Psoas muscle (tissue), 7 donors: ENCODE measurements at regions not wholly inside any gene's neighbourhood (a gene's known extent, or its start where the extent isn't known, plus 50 kb on each side); places are given as distances from the start of the nearest gene placed in this dataset.
A peak's percentile ranks its signal among the peaks of the same experiment; 100 is the strongest.

Source experiments
- ATAC-seq, 4 donors: fragments of 200-7000 bp; cut with Tn5 transposase; one replicate each; pipeline ENCODE4 v1.9.1; 2020; ENCODE audit warnings: moderate library complexity in 3 of 4, mild to moderate bottlenecking in 2 of 4
- DNase-seq, 2 donors: peaks; one replicate each; pipeline ENCODE4 v3.0.0-alpha.2; 2020
- H3K27ac ChIP-seq: fragments of 200-600 bp; one replicate; pipeline ENCODE4 v1.8.0; 2022
- H3K27me3 ChIP-seq, 3 donors: fragments of 200-600 bp in 1 of 3; one replicate each; pipeline versions ENCODE4 v1.6.1 to v1.8.0; 2013 to 2022; ENCODE audit warnings: low read length in 2 of 3, mild to moderate bottlenecking in 2 of 3, moderate library complexity in 1 of 3; ENCODE audit not compliant: insufficient read depth in 3 of 3
- H3K36me3 ChIP-seq, 2 donors: fragments of 200-600 bp in 1 of 2; one replicate each; pipeline versions ENCODE4 v1.6.1 to v1.8.0; 2013 to 2022; ENCODE audit warnings: low read depth in 1 of 2, mild to moderate bottlenecking in 1 of 2, moderate library complexity in 1 of 2; ENCODE audit not compliant: insufficient read depth in 1 of 2
- H3K4me1 ChIP-seq: fragments of 200-600 bp; one replicate; pipeline ENCODE4 v1.8.0; 2022
- H3K4me3 ChIP-seq: fragments of 200-600 bp; one replicate; pipeline ENCODE4 v1.8.0; 2022; ENCODE audit warnings: mild to moderate bottlenecking
- H3K9me3 ChIP-seq: fragments of 200-600 bp; one replicate; pipeline ENCODE4 v1.8.0; 2022
- CTCF ChIP-seq: fragments of 200-600 bp; IDR thresholded peaks from one replicate; pipeline ENCODE4 v1.8.0; 2022; ENCODE audit warnings: antibody characterized with exemption
- WGBS, 3 donors: extraction: QIAGEN DNeasy Blood & Tissue Kit; methylation state at CpG; one replicate each; pipeline versions ENCODE4 v1.1.6 to v1.1.7; 2013; 5-methylcytosine and 5-hydroxymethylcytosine counted together
- intact Hi-C, 2 donors: fragments of 100-400 bp; cut with DNase I; formaldehyde crosslinking; loops; one replicate each; pipeline versions ENCODE4 v1.11.0 to v1.14.2; 2022
- donor health status: healthy with polysubstance abuse.
- donor health status: DM: no; HTN: no; CAD: no; lungs with moderate emphysema.
- donor health status: Bipolar disorder and iron deficiency.
- donor health status: healthy.
- donor health status: DM: yes; HTN: yes; CAD: no.
- donor health status: DM: no; HTN: no; CAD: no.
- donor health status: DM: yes; HTN: yes; CAD: no.

- Histone ChIP-seq H3K27me3 (no peaks in the 10 kb centered on the region), H3K4me1 (no peaks in the 10 kb centered on the region), H3K4me3 (no peak overlapping the region), H3K36me3 (no peaks in the 10 kb centered on the region), H3K9me3 (no peaks in the 10 kb centered on the region), H3K27ac (no peak overlapping the region)
- 87 to 92% (median 90%) methylated on average over 2 of the region's 2 CpGs for WGBS, 3 donors
- no peak for DNase-seq
- TF ChIP-seq CTCF: no peak
- intact Hi-C loops: no loop called here
- ATAC-seq: no peak
Measured at GRCh38 chr3:23086831-23087230, 116.3 kb upstream of the UBE2E2 start.

DNA sequence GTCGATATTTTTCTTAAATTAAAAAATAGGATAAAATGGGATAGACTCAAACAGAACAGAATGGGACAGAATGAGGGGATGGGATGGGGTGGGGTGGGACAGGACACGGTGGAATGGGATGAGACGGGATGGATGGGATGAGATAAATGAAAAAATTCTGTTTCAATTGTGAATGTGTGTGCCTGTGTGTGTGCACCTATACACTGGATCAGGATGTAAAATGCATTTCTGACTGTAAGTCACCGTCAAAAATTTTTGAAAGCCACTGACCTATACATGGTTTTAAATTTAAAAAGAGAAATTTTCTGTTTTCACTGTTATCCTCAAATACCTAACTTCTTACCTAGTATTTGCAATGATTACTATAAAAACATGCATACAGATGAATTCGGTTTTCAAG is 108.7 kb upstream of the UBE2E2 start:
- H3K4me1 ChIP-seq: no peaks in the 10 kb centered on the region
- H3K27ac ChIP-seq: no peak overlapping the region
- ATAC-seq (no peak), DNase-seq (no peak)
- 88 to 92% (median 91%) methylated on average over 5 of the region's 5 CpGs for WGBS, 3 donors
- H3K27me3 ChIP-seq: no peaks in the 10 kb centered on the region
- intact Hi-C loops: no loop called here
- TF ChIP-seq CTCF: no peak
- H3K4me3 ChIP-seq: no peak overlapping the region
- no peaks in the 10 kb centered on the region for H3K9me3 ChIP-seq
- no peaks in the 10 kb centered on the region for H3K36me3 ChIP-seq

- Histone ChIP-seq H3K27ac (no peak overlapping the region), H3K27me3 (no peaks in the 10 kb centered on the region), H3K36me3 (no peaks in the 10 kb centered on the region), H3K9me3 (no peaks in the 10 kb centered on the region), H3K4me3 (no peak overlapping the region), H3K4me1 (no peaks in the 10 kb centered on the region)
- 95 to 96% (median 96%) methylated on average over 4 of the region's 4 CpGs for WGBS, 3 donors
- intact Hi-C loops: no loop called here
- DNase-seq: no peak
- ATAC-seq: peak; percentile 41 to 94 (median 56)
- no peak for TF ChIP-seq CTCF
Measured at GRCh38 chr3:23094890-23095462, 108.2 kb upstream of the UBE2E2 start.

DNA sequence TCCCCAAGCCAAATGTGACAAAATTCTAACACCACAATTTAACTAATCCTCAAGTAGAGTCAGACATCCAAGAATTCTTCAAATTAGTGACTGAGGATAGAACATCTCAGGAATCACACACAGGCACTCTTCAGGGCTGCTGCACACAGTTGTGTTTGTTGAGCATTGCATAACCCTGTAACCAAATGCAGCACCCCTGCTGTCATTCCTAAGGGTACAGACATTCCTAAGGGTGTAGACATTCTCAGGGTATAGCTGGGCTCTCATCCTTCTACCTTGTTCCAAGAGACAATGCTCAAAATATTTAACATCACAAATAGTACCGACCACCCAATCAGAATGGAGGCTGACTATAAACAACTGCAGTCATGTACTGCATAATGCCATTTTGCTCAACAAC is 107.1 kb upstream of the UBE2E2 start:
- 42 to 71% (median 63%) methylated on average over 1 of the region's 1 CpG for WGBS, 3 donors
- intact Hi-C loops: no loop called here
- Histone ChIP-seq H3K36me3 (no peaks in the 10 kb centered on the region), H3K27me3 (no peaks in the 10 kb centered on the region), H3K4me1 (no peaks in the 10 kb centered on the region), H3K4me3 (no peak overlapping the region), H3K27ac (no peak overlapping the region), H3K9me3 (no peaks in the 10 kb centered on the region)
- no peak for TF ChIP-seq CTCF
- ATAC-seq (peak in 2 of 4 donors; percentile 28 to 34), DNase-seq (no peak)

- intact Hi-C loops: no loop called here
- no peaks in the 10 kb centered on the region for H3K27me3 ChIP-seq
- H3K36me3 ChIP-seq: no peaks in the 10 kb centered on the region
- H3K27ac ChIP-seq: no peak overlapping the region
- WGBS, 3 donors: 73 to 86% (median 77%) methylated on average over 1 of the region's 1 CpG
- no peaks in the 10 kb centered on the region for H3K4me1 ChIP-seq
- no peak for TF ChIP-seq CTCF
- DNase-seq (no peak), ATAC-seq (no peak)
- no peaks in the 10 kb centered on the region for H3K9me3 ChIP-seq
- H3K4me3 ChIP-seq: no peak overlapping the region
Measured at GRCh38 chr3:23099021-23099420, 104.1 kb upstream of the UBE2E2 start.
